H1 (cell line): ENCODE measurements at regions not wholly inside any gene's neighbourhood (a gene's known extent, or its start where the extent isn't known, plus 50 kb on each side); places are given as distances from the start of the nearest gene placed in this dataset.

Experiments used
- CTCF ChIA-PET: fragments of 300-600 bp; sonication (Branson Sonifier 250); formaldehyde crosslinking; loops from one replicate; lab custom pipeline; 2021; ENCODE audit not compliant: partially characterized antibody; lab: Charles Lee
- POLR2A ChIA-PET: fragments of 300-600 bp; sonication (Branson Sonifier 250); formaldehyde crosslinking; loops from one replicate; lab custom pipeline; 2021; ENCODE audit warnings: inconsistent platforms; ENCODE audit not compliant: partially characterized antibody; lab: Charles Lee
- DNase-seq, 2 experiments: peaks; one replicate each; pipeline versions ENCODE4 v3.0.0 to v3.0.0-alpha.2; 2010 to 2022; ENCODE audit warnings: low spot score in 2 of 2, low read depth in 1 of 2, mixed read lengths in 1 of 2
- FAIRE-seq: peaks from 2 replicates; lab custom pipeline; 2011; peaks lifted over from hg19 to GRCh38; lab: Jason Lieb, UNC
- H2AFZ ChIP-seq: 2 replicates; pipeline ENCODE4 v1.8.1; 2012; ENCODE audit warnings: low read length, inconsistent platforms
- H2AK5ac ChIP-seq: 2 replicates; pipeline ENCODE4 v1.6.1; 2013; ENCODE audit warnings: low read depth, low read length
- H2BK120ac ChIP-seq: replicated peaks from 2 replicates; pipeline ENCODE3; 2013; ENCODE audit warnings: low read depth, low read length, inconsistent platforms
- H2BK12ac ChIP-seq: 2 replicates; pipeline ENCODE4 v1.6.1; 2013; ENCODE audit warnings: low read depth, low read length
- H2BK15ac ChIP-seq: 2 replicates; pipeline ENCODE4 v1.6.1; 2013; ENCODE audit warnings: low read length
- H2BK20ac ChIP-seq: 2 replicates; pipeline ENCODE4 v1.6.1; 2013; ENCODE audit warnings: low read length
- H2BK5ac ChIP-seq: 2 replicates; pipeline ENCODE4 v1.6.1; 2013; ENCODE audit warnings: low read depth, low read length
- H3K14ac ChIP-seq: 2 replicates; pipeline ENCODE4 v1.6.1; 2013; ENCODE audit warnings: inconsistent platforms; ENCODE audit not compliant: insufficient read length
- H3K18ac ChIP-seq: 2 replicates; pipeline ENCODE4 v1.6.1; 2013; ENCODE audit warnings: low read length; ENCODE audit errors: extremely low read depth
- H3K23ac ChIP-seq: 2 replicates; pipeline ENCODE4 v1.6.1; 2013; ENCODE audit warnings: inconsistent platforms; ENCODE audit not compliant: insufficient read length
- H3K23me2 ChIP-seq: 2 replicates; pipeline ENCODE4 v1.6.1; 2013; ENCODE audit warnings: low read depth, low read length
- H3K27ac ChIP-seq: 2 replicates; pipeline ENCODE4 v1.6.1; 2011; ENCODE audit warnings: low read depth, low read length, inconsistent platforms
- H3K27me3 ChIP-seq, 4 experiments: replicated peaks in 1 of 4; 1 replicate in 1 of 4; 2 replicates in 3 of 4; pipeline versions ENCODE4 v1.6.1 to v1.8.1; 2011 to 2013; ENCODE audit warnings: low read length in 3 of 4, mild to moderate bottlenecking in 3 of 4, inconsistent platforms in 2 of 4, mixed read lengths in 2 of 4, moderate library complexity in 1 of 4; ENCODE audit not compliant: control insufficient read depth in 3 of 4, insufficient read depth in 3 of 4; ENCODE audit errors: extremely low read depth in 1 of 4
- H3K36me3 ChIP-seq, 4 experiments: 2 replicates each; pipeline versions ENCODE4 v1.6.1 to v1.8.1; 2011 to 2013; ENCODE audit warnings: mild to moderate bottlenecking in 4 of 4, low read length in 3 of 4, moderate library complexity in 2 of 4, control low read depth in 1 of 4, inconsistent platforms in 1 of 4; ENCODE audit not compliant: insufficient read depth in 4 of 4, control insufficient read depth in 2 of 4
- H3K4ac ChIP-seq: replicated peaks from 2 replicates; pipeline ENCODE3; 2013; ENCODE audit warnings: low read length, low read depth, mixed read lengths, inconsistent platforms; ENCODE audit not compliant: insufficient read length
- H3K4me1 ChIP-seq, 4 experiments: replicated peaks in 1 of 4; 1 replicate in 1 of 4; 2 replicates in 3 of 4; pipeline versions ENCODE4 v1.6.1 to v1.8.1; 2011 to 2013; ENCODE audit warnings: low read length in 3 of 4, inconsistent platforms in 2 of 4, mixed read lengths in 1 of 4; ENCODE audit not compliant: insufficient read depth in 4 of 4, control insufficient read depth in 3 of 4
- H3K4me2 ChIP-seq, 2 experiments: 2 replicates each; pipeline versions ENCODE4 v1.6.1 to v1.8.1; 2011 to 2013; ENCODE audit warnings: low read depth in 2 of 2, low read length in 2 of 2, control low read depth in 1 of 2, inconsistent platforms in 1 of 2, mild to moderate bottlenecking in 1 of 2; ENCODE audit not compliant: insufficient read depth in 1 of 2
- H3K4me3 ChIP-seq, 4 experiments: fragments of 200-600, 300-600 bp in 1 of 4; sonication (generic), shearing (Covaris generic), sonication (Bioruptor Twin) in 1 of 4; 2 replicates each; pipeline versions ENCODE4 v1.5.1 to v1.8.1; 2011 to 2016; ENCODE audit warnings: low read length in 4 of 4, low read depth in 3 of 4, control low read depth in 2 of 4, inconsistent platforms in 2 of 4, mild to moderate bottlenecking in 2 of 4, mixed read lengths in 1 of 4, moderate library complexity in 1 of 4; ENCODE audit not compliant: insufficient read depth in 2 of 4; ENCODE audit errors: extremely low read depth in 1 of 4
- H3K56ac ChIP-seq: replicated peaks from 2 replicates; pipeline ENCODE3; 2013; ENCODE audit warnings: low read depth, mild to moderate bottlenecking, mixed read lengths, low read length, inconsistent platforms; ENCODE audit not compliant: insufficient read length
- H3K79me1 ChIP-seq: 2 replicates; pipeline ENCODE4 v1.6.1; 2013; ENCODE audit warnings: low read depth, low read length, control low read depth
- H3K79me2 ChIP-seq, 2 experiments: 2 replicates each; pipeline versions ENCODE4 v1.6.1 to v1.8.1; 2012 to 2013; ENCODE audit warnings: low read length in 2 of 2, mild to moderate bottlenecking in 2 of 2, inconsistent platforms in 1 of 2; ENCODE audit not compliant: insufficient read depth in 2 of 2, control insufficient read depth in 1 of 2
- H3K9ac ChIP-seq, 4 experiments: replicated peaks in 1 of 4; 1 replicate in 1 of 4; 2 replicates in 3 of 4; pipeline versions ENCODE4 v1.6.1 to v1.8.1; 2011 to 2013; ENCODE audit warnings: low read depth in 3 of 4, low read length in 3 of 4, control low read depth in 2 of 4, mild to moderate bottlenecking in 2 of 4, moderate library complexity in 2 of 4, inconsistent platforms in 1 of 4; ENCODE audit errors: extremely low read depth in 1 of 4
- H3K9me3 ChIP-seq, 2 experiments: 2 replicates each; pipeline versions ENCODE4 v1.6.1 to v1.8.1; 2012 to 2013; ENCODE audit warnings: mild to moderate bottlenecking in 2 of 2, moderate library complexity in 2 of 2, control low read depth in 1 of 2, inconsistent platforms in 1 of 2, low read depth in 1 of 2, low read length in 1 of 2, mixed read lengths in 1 of 2; ENCODE audit not compliant: insufficient read depth in 2 of 2
- H4K20me1 ChIP-seq, 2 experiments: replicated peaks in 1 of 2; 2 replicates each; pipeline versions ENCODE3 to v1.8.1; 2011 to 2013; ENCODE audit warnings: inconsistent platforms in 2 of 2, low read length in 2 of 2, mild to moderate bottlenecking in 1 of 2; ENCODE audit not compliant: insufficient read depth in 2 of 2, control insufficient read depth in 1 of 2
- H4K5ac ChIP-seq: 2 replicates; pipeline ENCODE4 v1.6.1; 2013; ENCODE audit warnings: low read length, low read depth, mixed read lengths, inconsistent platforms; ENCODE audit not compliant: insufficient read length
- H4K8ac ChIP-seq: 2 replicates; pipeline ENCODE4 v1.8.0; 2013; ENCODE audit warnings: mild to moderate bottlenecking, moderate library complexity, low read length, inconsistent platforms; ENCODE audit not compliant: insufficient read depth; ENCODE audit errors: extremely low read depth
- H4K91ac ChIP-seq: replicated peaks from 2 replicates; pipeline ENCODE3; 2013; ENCODE audit warnings: low read length, mixed read lengths, inconsistent platforms; ENCODE audit not compliant: insufficient read length
- BRCA1 ChIP-seq: IDR thresholded peaks from 2 replicates; pipeline ENCODE4 v1.6.1; 2012; ENCODE audit warnings: low read depth, low read length, improper control_type of control experiment
- TAF7 ChIP-seq: optimal IDR thresholded peaks from 2 replicates; pipeline ENCODE3; 2011; ENCODE audit warnings: low read depth, mild to moderate bottlenecking, inconsistent platforms, low read length, moderate library complexity, borderline replicate concordance
- TEAD4 ChIP-seq: IDR thresholded peaks from 2 replicates; pipeline ENCODE4 v1.6.1; 2012; ENCODE audit warnings: low read depth, low read length, inconsistent platforms, mixed read lengths
- YY1 ChIP-seq: IDR thresholded peaks from 2 replicates; pipeline ENCODE4 v1.6.1; 2011; ENCODE audit warnings: low read depth, mild to moderate bottlenecking, low read length
- WGBS, 2 experiments: shearing (Covaris generic) in 1 of 2; methylation state at CpG; one replicate each; pipeline versions ENCODE4 v1.1.6 to v1.1.7; 2013 to 2015; ENCODE audit warnings: low lambda C conversion rate in 2 of 2, mixed read lengths in 2 of 2, inconsistent platforms in 1 of 2, low coverage in 1 of 2, missing lambda C conversion rate in 1 of 2; ENCODE audit not compliant: insufficient replicate concordance in 2 of 2, insufficient coverage in 1 of 2, insufficient read length in 1 of 2; ENCODE audit errors: extremely low coverage in 1 of 2, missing lambda C conversion rate in 1 of 2; 5-methylcytosine and 5-hydroxymethylcytosine counted together

DNA sequence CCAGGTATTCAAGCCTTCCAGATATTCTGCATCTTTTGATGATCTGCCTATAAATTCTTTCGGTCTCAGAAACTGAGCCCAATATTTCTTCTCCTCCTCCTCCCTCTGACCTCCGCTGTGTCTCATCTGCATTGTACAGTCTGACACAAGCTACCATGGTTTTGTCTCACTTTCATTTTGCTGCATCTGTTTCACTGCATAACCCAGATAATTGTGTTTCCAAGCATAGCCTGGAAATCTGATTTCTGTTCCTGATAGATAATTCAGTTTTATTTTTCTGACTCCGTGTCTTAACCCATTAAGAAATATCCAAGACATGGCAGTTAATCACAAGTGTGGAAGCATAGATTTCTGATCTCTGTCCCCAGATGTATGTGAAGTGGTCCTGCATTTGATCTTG, 374.2 kb upstream of the SEMA3A start:
- no peak overlapping the region for H2BK15ac ChIP-seq
- H2BK20ac ChIP-seq, result no peak overlapping the region
- H3K27ac ChIP-seq, result no peak overlapping the region
- TF ChIP-seq BRCA1, result no peak
- no peak for TF ChIP-seq TAF7
- no peak for TF ChIP-seq YY1
- TF ChIP-seq TEAD4, result no peak
- ChIA-PET CTCF (no interaction called here), POLR2A (no interaction called here)
- H3K4ac ChIP-seq, result no peak overlapping the region
- DNase-seq (no peak), FAIRE-seq (no peak)
- no peaks in the 10 kb centered on the region for H4K20me1 ChIP-seq
- H2BK5ac ChIP-seq, result no peak overlapping the region
- no peaks in the 10 kb centered on the region for H3K4me1 ChIP-seq
- H3K79me1 ChIP-seq, result no peaks in the 10 kb centered on the region
- H3K23ac ChIP-seq, result no peak overlapping the region
- 96% methylated on average over 3 of the region's 3 CpGs; no CpG with 5 or more reads in 1 of the 2 experiments for WGBS, 2 experiments
- no peak overlapping the region for H4K5ac ChIP-seq
- H3K79me2 ChIP-seq, result no peaks in the 10 kb centered on the region
- no peak overlapping the region for H3K14ac ChIP-seq
- H3K4me3 ChIP-seq, result no peak overlapping the region
- H3K56ac ChIP-seq, result no peak overlapping the region
- H2BK12ac ChIP-seq, result no peak overlapping the region
- no peaks in the 10 kb centered on the region for H3K9me3 ChIP-seq
- no peak overlapping the region for H4K8ac ChIP-seq
- no peaks in the 10 kb centered on the region for H3K36me3 ChIP-seq
- no peak overlapping the region for H2AK5ac ChIP-seq
- H3K4me2 ChIP-seq, result no peak overlapping the region
- no peak overlapping the region for H3K9ac ChIP-seq
- no peak overlapping the region for H2BK120ac ChIP-seq
- H3K27me3 ChIP-seq, result no peaks in the 10 kb centered on the region
- no peaks in the 10 kb centered on the region for H3K23me2 ChIP-seq
- H3K18ac ChIP-seq, result no peak overlapping the region
- H4K91ac ChIP-seq, result no peak overlapping the region
- no peak overlapping the region for H2AFZ ChIP-seq
